ENCODE measurements at regions not wholly inside any gene's neighbourhood (a gene's known extent, or its start where the extent isn't known, plus 50 kb on each side); places are given as distances from the start of the nearest gene placed in this dataset.

- no peaks in the 10 kb centered on the region for H3K4me1 ChIP-seq
- DNase-seq: no peak
- H3K27me3 ChIP-seq: no peaks in the 10 kb centered on the region
- no peak overlapping the region for H3K4me3 ChIP-seq
- no peaks in the 10 kb centered on the region for H3K9me3 ChIP-seq
- H3K27ac ChIP-seq: no peak overlapping the region
- TF ChIP-seq CTCF (IDR thresholded peaks at IDR 0.05) (no peak), EP300 (IDR thresholded peaks at IDR 0.05; ENCODE audit: low read depth) (no peak), POLR2AphosphoS5 (IDR thresholded peaks at IDR 0.05) (no peak), POLR2A (IDR thresholded peaks at IDR 0.05) (no peak)
- in situ Hi-C loops (cut with MboI; ENCODE audit: low pct_ligation_motif_present in 1 of 4, low pct_unique_long_range_greater_than_20kb in 1 of 4, low sequenced_read_pairs in 3 of 4) (no loop called here), intact Hi-C loops (cut with DNase I; ENCODE audit: low total_unique reads) (no loop called here)
- H3K36me3 ChIP-seq: no peaks in the 10 kb centered on the region
These were observed 147.4 kb upstream of the PUM3 start for GRCh38 chr9:2991292-2991691.

GRCh38 chr9:2987679-2988078 lies 143.8 kb upstream of the PUM3 start:
- H3K36me3 ChIP-seq: no peaks in the 10 kb centered on the region
- TF ChIP-seq POLR2A (IDR thresholded peaks at IDR 0.05): no peak
- TF ChIP-seq POLR2AphosphoS5 (IDR thresholded peaks at IDR 0.05): no peak
- TF ChIP-seq CTCF (IDR thresholded peaks at IDR 0.05): no peak
- no peak for TF ChIP-seq EP300 (IDR thresholded peaks at IDR 0.05; ENCODE audit: low read depth)
- intact Hi-C loops (cut with DNase I; ENCODE audit: low total_unique reads) (no loop called here), in situ Hi-C loops (cut with MboI; ENCODE audit: low pct_ligation_motif_present in 1 of 4, low pct_unique_long_range_greater_than_20kb in 1 of 4, low sequenced_read_pairs in 3 of 4) (no loop called here)
- H3K27ac ChIP-seq: no peak overlapping the region
- H3K4me1 ChIP-seq: no peaks in the 10 kb centered on the region
- no peak overlapping the region for H3K4me3 ChIP-seq
- 72 to 78% methylated on average over 5 to 7 of the region's 7 CpGs for WGBS, 2 donors (ENCODE audit: low coverage in 1 of 2)
- DNase-seq: no peak
- no peaks in the 10 kb centered on the region for H3K9me3 ChIP-seq
- no peaks in the 10 kb centered on the region for H3K27me3 ChIP-seq

GRCh38 chr9:2985343-2985742 lies 141.4 kb upstream of the PUM3 start:
- Histone ChIP-seq H3K4me3 (no peak overlapping the region), H3K9me3 (no peaks in the 10 kb centered on the region), H3K27ac (no peak overlapping the region), H3K36me3 (no peaks in the 10 kb centered on the region), H3K4me1 (no peaks in the 10 kb centered on the region), H3K27me3 (no peaks in the 10 kb centered on the region)
- WGBS, 2 donors (ENCODE audit: low coverage in 1 of 2): 97 to 100% methylated on average over 1 to 2 of the region's 2 CpGs
- intact Hi-C loops (cut with DNase I; ENCODE audit: low total_unique reads) (no loop called here), in situ Hi-C loops (cut with MboI; ENCODE audit: low pct_ligation_motif_present in 1 of 4, low pct_unique_long_range_greater_than_20kb in 1 of 4, low sequenced_read_pairs in 3 of 4) (no loop called here)
- TF ChIP-seq POLR2AphosphoS5 (IDR thresholded peaks at IDR 0.05) (no peak), POLR2A (IDR thresholded peaks at IDR 0.05) (no peak), EP300 (IDR thresholded peaks at IDR 0.05; ENCODE audit: low read depth) (no peak), CTCF (IDR thresholded peaks at IDR 0.05) (no peak)
- no peak for DNase-seq

DNA sequence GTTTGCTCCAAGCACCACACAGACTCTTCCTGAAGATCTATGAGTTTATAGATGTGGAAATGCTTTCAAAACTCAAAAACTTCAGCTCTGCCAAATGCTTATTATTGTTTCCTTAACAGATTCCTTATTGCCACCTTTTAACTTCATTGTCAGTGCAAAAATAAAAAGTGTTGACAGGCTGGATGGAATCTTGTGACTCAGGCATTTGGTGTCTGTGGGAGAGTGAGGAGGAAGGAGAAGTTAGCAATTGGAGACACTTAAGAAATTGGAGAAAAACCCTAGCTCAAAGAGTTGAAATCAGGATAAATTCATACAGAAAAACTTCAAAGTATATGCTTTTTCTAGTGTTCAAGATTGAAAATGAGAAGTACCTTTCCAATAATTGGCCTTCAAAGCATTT lies 140.6 kb upstream of the PUM3 start:
- no peak for DNase-seq
- Histone ChIP-seq H3K4me3 (no peak overlapping the region), H3K36me3 (no peaks in the 10 kb centered on the region), H3K4me1 (no peaks in the 10 kb centered on the region), H3K27me3 (no peaks in the 10 kb centered on the region), H3K27ac (no peak overlapping the region), H3K9me3 (no peaks in the 10 kb centered on the region)
- TF ChIP-seq POLR2A (IDR thresholded peaks at IDR 0.05) (no peak), EP300 (IDR thresholded peaks at IDR 0.05; ENCODE audit: low read depth) (no peak), CTCF (IDR thresholded peaks at IDR 0.05) (no peak), POLR2AphosphoS5 (IDR thresholded peaks at IDR 0.05) (no peak)
- in situ Hi-C loops (cut with MboI; ENCODE audit: low pct_ligation_motif_present in 1 of 4, low pct_unique_long_range_greater_than_20kb in 1 of 4, low sequenced_read_pairs in 3 of 4) (no loop called here), intact Hi-C loops (cut with DNase I; ENCODE audit: low total_unique reads) (no loop called here)
